ENCODE measurements at regions not wholly inside any gene's neighbourhood (a gene's known extent, or its start where the extent isn't known, plus 50 kb on each side); places are given as distances from the start of the nearest gene placed in this dataset.

- no peaks in the 10 kb centered on the region for H3K27me3 ChIP-seq
- intact Hi-C loops (cut with DNase I), result no loop called here
- H3K9me3 ChIP-seq, result no peaks in the 10 kb centered on the region
- no peak overlapping the region for H3K27ac ChIP-seq
- TF ChIP-seq EP300 (IDR thresholded peaks at IDR 0.05) (no peak), POLR2A (IDR thresholded peaks at IDR 0.05) (no peak), POLR2AphosphoS5 (IDR thresholded peaks at IDR 0.05) (no peak), CTCF (IDR thresholded peaks at IDR 0.05) (no peak)
- DNase-seq, result no peak
- 78 to 80% methylated on average over 3 of the region's 3 CpGs for WGBS, 2 donors
- H3K36me3 ChIP-seq, result no peaks in the 10 kb centered on the region
- no peaks in the 10 kb centered on the region for H3K4me1 ChIP-seq
- H3K4me3 ChIP-seq, result no peak overlapping the region
Measured at GRCh38 chr10:129171812-129172211, 295.2 kb upstream of the MGMT start.

GRCh38 chr10:129174232-129175014, 292.6 kb upstream of the MGMT start:
- H3K4me1 ChIP-seq, result no peaks in the 10 kb centered on the region
- DNase-seq, result no peak
- no peak overlapping the region for H3K27ac ChIP-seq
- no peak overlapping the region for H3K4me3 ChIP-seq
- intact Hi-C loops (cut with DNase I), result no loop called here
- no peaks in the 10 kb centered on the region for H3K27me3 ChIP-seq
- no peaks in the 10 kb centered on the region for H3K9me3 ChIP-seq
- H3K36me3 ChIP-seq, result no peaks in the 10 kb centered on the region
- WGBS, 2 donors, result 59 to 74% methylated on average over 10 of the region's 10 CpGs
- TF ChIP-seq POLR2AphosphoS5 (IDR thresholded peaks at IDR 0.05) (no peak), EP300 (IDR thresholded peaks at IDR 0.05) (no peak)

- 48 to 74% methylated on average over 9 of the region's 9 CpGs for WGBS, 2 donors
- H3K27me3 ChIP-seq, result no peaks in the 10 kb centered on the region
- DNase-seq, result no peak
- H3K4me3 ChIP-seq, result no peak overlapping the region
- H3K36me3 ChIP-seq, result no peaks in the 10 kb centered on the region
- H3K4me1 ChIP-seq, result no peaks in the 10 kb centered on the region
- no peaks in the 10 kb centered on the region for H3K9me3 ChIP-seq
- H3K27ac ChIP-seq, result no peak overlapping the region
- TF ChIP-seq EP300 (IDR thresholded peaks at IDR 0.05), result no peak
- TF ChIP-seq POLR2A (IDR thresholded peaks at IDR 0.05), result no peak
- TF ChIP-seq CTCF (IDR thresholded peaks at IDR 0.05), result no peak
- TF ChIP-seq POLR2AphosphoS5 (IDR thresholded peaks at IDR 0.05), result no peak
- intact Hi-C loops (cut with DNase I), result no loop called here
Measured at GRCh38 chr10:129179245-129179971, 287.6 kb upstream of the MGMT start.

GRCh38 chr10:129179972-129180678, 286.9 kb upstream of the MGMT start:
- intact Hi-C loops (cut with DNase I), result no loop called here
- Histone ChIP-seq H3K27ac (no peak overlapping the region), H3K4me3 (no peak overlapping the region), H3K27me3 (no peaks in the 10 kb centered on the region), H3K36me3 (no peaks in the 10 kb centered on the region), H3K4me1 (no peaks in the 10 kb centered on the region), H3K9me3 (no peaks in the 10 kb centered on the region)
- 78 to 80% methylated on average over 11 of the region's 11 CpGs for WGBS, 2 donors
- TF ChIP-seq POLR2A (IDR thresholded peaks at IDR 0.05) (no peak), CTCF (IDR thresholded peaks at IDR 0.05) (no peak)
- no peak for DNase-seq

GRCh38 chr10:129184196-129184595, 282.8 kb upstream of the MGMT start:
- 85 to 86% methylated on average over 7 of the region's 7 CpGs for WGBS, 2 donors
- TF ChIP-seq CTCF (IDR thresholded peaks at IDR 0.05) (no peak), POLR2AphosphoS5 (IDR thresholded peaks at IDR 0.05) (no peak), POLR2A (IDR thresholded peaks at IDR 0.05) (no peak), EP300 (IDR thresholded peaks at IDR 0.05) (no peak)
- DNase-seq, result no peak
- Histone ChIP-seq H3K9me3 (peaks cover 0 to 3% (median under 1%) of the 10 kb centered on the region in 4 donors), H3K27me3 (no peaks in the 10 kb centered on the region), H3K36me3 (no peaks in the 10 kb centered on the region), H3K27ac (no peak overlapping the region), H3K4me3 (no peak overlapping the region), H3K4me1 (no peaks in the 10 kb centered on the region)
- intact Hi-C loops (cut with DNase I), result no loop called here

Measured in sigmoid colon (tissue), 6 donors.